ENCODE measurements at regions not wholly inside any gene's neighbourhood (a gene's known extent, or its start where the extent isn't known, plus 50 kb on each side); places are given as distances from the start of the nearest gene placed in this dataset.

DNA sequence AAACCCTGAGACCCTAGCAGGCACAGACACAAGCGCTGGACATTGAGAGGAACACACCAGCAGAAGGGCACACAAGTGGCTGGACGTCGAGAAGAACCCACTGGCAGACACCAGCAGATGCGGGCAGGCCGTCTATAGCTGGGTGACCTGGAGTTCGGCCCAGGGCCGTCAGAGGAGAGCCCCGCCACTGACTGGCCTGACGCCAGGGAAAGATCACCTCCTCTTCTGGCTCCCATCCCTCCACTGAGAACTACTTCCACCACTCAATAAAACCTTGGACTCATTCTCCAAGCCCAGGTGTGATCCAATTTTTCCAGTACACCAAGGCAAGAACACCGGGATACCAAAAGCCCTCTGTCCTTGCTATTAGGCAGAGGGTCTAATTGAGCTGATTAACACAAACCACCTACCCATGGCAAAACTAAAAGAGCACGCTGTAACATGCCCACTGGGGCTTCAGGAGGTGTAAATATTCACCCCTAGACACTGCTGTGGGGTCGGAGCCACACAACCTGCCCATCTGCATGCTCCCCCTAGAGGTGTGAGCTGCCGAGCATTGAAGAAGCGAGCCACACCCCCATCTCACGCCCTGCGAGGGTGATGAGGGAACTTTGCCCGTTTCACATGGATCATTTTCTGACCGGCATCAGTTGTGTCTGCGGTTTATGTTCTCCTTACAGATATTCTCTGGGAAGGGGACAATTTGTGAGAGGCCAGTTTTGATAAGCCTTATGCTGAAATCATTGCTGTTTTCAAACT is 104.8 kb downstream of the HLX start:
- no peak for DNase-seq

DNA sequence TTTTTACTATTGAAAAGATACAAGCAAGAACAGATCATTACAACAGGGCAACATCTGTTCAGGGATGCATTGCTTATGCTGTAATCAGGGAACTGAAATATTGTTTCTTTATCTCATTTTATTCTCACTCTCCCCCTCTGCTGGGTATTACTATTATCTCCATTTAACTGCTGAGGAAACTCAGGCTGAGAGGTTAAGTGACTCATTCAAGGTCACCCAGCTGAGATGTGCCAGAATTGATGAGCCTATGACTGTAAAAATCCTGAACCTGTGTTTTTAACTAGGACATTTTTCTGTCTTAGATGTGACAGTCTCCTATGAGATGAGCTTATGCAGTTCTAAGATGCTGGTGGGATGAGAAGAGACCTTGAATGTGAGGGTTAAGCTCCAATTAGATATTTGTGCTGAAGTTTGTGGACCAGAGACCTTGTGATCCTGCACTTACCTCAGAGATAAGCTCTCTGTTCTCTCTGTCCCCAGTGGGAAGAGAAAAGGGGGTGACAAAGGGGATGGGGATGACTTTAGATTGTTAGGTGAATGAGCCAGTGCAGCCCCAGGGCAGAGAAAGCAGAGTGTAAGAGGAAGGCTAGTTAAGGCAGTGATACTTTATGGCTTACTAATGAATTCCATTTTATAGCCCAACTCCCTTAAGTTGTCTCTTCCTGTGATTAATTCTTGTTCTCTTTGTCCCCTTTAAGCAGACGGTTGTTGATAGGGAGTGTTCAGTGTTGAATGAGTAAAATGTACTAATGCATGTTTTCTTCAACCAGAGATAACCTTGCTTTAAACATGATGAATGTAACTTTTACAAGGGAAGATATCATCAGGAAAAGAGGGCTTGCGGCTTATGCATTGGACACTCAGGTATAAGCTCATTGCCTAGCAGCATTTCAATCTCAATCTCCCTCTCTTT is 111.4 kb downstream of the HLX start:
- no peak for DNase-seq

DNA sequence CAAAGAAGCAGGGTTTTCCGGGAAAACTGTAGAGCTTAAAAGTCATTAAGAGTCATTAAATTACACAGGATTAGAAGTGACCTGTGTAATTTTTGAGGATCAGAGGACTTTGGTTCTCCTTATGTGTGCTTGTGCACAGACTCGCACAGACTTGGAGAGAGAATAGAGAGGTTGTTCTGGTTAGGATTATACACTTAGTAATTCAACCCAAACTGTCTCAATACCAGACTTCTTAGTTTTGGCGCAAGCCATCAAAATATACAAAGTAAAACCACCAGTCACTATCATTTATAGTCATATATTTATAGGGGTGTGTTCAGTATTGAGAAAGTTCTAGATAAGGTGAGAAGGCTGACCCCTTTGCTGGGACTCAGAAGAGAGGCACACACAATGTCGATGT is 112.3 kb downstream of the HLX start:
- DNase-seq = no peak

DNA sequence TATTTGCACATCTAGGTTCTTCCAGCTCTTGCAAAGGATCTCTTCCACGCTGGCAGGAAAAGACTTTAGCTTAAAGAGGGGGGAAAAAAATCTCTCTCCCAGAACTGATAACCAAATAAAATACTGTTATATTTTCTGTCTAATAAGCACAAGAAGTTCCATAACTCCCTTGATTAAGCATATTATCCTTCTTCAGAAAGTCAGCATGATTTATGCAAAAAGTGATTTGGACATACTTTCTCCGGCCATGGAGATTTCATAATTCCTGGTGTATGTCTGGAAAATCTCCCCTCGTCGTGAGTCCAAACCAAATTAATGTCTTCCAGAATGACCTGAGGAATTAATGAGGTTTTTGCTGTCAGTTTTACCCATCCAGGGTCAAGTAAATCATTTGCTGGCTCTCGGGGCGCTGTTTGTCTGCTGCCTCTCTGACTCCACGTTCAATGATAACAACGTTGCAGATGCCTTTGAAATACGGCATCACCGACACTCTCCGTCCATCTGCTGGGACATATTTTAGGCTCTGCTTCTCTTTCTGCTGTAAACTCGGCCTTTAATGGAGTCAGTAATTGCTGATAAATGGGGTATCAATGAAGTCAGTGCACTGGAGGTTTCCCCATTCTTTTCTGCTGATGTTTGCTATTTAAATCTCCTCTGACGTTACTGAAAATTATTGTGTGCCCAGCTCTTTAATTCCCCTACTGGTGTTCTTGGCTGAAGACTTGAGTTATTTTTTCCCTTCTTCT is 112.9 kb downstream of the HLX start:
- DNase-seq = no peak

DNA sequence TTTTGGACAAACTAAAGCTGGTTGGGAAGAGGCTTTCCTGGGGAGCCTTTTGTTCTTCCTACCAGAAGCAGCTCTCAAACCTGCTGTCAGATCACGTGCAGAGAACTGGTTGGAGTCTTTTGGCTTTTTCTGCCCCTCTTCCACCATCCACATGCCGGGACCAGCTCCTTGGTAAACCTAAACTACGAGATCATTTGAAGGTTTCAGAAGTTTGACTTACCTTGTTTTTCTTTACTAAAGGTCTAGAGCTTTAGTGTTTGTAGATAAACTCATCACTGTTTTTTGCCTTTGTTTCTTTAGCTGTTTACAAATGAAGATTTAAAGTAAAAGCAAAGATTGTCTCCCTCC is 113.4 kb downstream of the HLX start:
- DNase-seq = no peak

DNA sequence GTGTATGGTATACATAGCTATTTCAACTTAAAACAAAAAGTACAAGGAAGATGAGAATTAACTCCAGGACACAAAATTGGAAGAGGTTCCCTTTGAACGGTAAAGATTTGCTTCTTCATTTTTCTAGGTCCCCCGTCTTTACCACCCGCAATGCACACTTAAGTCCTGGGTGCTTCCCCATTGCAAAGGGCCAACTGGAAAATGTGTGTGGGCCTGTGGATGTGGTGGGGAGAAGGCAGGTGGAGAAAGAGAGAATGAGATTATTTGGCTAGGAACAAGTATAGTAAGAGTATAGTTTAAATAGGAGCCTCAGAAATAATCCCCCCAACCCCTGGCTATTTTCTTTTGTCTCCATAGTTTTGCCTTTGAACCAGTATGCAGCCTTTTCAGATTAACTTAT is 115.4 kb downstream of the HLX start:
- no peak for DNase-seq

DNA sequence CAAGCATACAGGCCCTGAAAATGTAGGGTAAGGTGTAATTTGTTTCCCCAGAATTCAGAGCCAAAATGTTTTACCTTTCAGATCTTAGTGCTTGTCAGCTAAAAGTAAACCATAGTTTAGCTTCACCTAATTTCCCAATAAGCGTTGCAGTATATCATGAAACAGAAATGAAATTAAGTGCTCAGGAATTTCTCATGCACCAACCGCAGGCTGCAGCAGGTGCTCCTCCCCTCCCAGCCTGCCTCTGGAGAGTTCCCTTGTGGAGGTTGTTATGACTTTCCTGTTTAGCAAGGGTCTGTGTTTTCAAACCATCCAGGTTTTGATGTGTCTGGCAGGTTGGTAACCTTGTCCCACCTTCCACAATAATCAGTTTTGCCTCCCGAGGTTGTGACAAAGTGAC is 118.5 kb downstream of the HLX start:
- no peak for DNase-seq

DNA sequence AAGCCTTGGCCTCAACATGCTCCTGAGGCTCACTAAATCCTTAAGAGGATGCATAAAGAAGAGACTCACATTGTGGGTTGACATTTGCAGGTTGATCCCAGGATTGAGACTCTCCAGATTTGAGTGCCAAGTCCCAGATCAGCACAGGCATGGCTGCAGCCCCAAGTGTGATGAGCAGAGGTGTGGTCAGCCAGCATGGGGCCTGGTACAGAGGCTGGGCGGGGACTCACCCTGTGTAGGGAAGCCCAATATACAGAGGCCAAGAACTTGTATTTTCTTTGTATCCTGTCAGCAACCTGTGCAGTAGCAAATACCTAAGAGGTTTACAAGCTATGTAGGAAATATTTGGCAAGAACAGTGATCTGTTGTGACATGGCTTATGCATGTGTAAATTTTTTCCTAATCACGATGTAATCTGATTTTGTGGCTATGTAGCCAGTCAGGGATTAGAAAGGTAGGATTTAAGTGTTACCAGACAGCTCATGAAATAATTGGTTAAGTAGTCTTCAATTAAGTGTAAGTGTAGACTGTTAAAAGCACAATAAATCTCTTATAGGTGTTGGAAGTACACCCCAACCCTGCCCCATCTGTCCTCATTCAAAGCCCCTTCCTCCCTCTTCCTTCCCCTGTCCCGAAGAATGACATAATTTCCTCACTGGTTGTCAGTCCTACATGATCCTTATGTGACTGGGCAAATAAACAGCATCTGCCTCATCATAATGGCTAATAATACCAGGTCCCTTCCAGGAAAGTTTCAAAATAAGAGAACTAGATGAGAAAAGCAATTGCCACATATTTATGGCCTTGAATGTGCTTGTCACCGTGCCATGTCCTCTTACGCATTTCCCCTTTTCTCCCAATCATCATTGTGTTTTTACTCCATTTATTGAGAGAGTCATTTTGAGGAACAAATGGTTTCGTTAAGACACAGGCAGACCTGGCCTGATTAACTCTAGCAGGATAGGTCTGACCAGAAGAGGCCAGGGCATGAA is 120.9 kb downstream of the HLX start:
- DNase-seq = peak; percentile 28

DNA sequence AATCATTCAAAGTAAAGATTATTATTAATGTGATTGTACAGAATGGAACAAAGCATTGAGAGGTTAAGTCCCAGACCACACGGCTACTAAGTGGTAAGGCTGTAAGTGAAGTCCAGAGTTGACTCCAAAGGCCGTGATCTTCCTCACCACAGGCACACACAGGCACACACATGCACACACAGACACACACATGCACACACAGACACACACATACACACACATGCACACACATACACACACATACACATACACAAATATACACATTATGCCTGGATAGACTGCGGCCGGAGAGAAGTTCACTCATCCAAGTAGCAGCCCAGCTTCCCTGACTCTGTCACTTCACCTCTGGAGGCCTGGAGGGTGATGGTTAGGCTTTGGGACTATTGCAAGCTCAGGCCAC is 121.9 kb downstream of the HLX start:
- DNase-seq = no peak

DNA sequence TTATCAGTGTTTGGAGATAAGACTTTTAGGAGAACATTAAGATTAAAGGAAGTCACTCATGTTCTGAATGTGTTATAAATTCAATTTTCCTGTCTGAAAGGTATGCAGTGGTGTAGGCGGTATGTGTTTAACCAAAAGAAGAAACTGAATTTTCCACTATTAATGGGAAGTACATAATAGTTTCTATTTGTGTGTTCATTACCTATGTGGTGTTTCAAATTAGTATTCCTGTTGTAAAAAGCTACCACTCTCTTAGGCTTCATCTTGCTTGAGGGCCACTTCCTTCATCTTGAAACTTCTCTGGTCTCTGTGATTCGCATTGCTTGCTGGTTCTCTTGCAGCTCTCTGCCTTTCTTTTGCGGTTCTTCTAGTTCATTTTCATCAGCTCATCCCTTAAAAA is 123.4 kb downstream of the HLX start:
- DNase-seq = no peak

DNA sequence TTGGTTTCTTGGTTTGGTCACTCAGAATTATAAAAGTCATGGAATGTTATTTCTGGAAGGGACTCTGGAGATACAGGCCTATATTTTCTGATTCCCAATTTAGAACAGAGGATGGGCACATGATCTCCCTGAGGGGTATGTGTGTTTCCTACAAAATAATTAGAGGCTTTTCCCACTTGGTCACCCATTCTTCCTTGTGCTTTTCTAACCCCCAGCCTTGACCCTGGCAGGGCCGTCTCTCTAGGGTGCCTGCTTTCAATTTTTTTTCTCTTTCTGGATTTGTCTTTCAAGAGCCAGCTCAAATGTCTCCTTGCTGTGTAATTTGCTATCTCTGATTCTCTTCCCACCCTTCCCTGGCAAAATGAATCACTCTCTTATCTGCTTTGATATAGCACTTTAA is 131.9 kb downstream of the HLX start:
- DNase-seq = no peak

DNA sequence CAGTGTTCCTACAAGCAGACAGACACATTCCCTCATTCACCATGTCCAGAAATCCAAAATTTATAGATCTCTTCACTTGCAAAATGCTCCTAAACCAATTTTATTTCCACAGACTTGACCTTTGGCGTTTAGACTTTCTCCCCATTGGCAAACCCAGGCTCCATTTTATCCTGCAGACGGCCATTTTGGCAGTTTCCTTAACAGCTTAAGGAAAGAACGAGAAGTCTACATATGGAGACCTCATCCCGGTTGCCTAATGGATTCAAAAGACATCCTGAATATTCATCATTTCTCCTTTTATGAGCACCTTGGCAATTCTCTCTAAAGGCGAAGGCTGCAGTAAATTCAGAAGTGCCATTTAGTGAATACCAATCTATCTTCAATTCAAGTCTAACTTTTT is 132.9 kb downstream of the HLX start:
- no peak for DNase-seq

DNA sequence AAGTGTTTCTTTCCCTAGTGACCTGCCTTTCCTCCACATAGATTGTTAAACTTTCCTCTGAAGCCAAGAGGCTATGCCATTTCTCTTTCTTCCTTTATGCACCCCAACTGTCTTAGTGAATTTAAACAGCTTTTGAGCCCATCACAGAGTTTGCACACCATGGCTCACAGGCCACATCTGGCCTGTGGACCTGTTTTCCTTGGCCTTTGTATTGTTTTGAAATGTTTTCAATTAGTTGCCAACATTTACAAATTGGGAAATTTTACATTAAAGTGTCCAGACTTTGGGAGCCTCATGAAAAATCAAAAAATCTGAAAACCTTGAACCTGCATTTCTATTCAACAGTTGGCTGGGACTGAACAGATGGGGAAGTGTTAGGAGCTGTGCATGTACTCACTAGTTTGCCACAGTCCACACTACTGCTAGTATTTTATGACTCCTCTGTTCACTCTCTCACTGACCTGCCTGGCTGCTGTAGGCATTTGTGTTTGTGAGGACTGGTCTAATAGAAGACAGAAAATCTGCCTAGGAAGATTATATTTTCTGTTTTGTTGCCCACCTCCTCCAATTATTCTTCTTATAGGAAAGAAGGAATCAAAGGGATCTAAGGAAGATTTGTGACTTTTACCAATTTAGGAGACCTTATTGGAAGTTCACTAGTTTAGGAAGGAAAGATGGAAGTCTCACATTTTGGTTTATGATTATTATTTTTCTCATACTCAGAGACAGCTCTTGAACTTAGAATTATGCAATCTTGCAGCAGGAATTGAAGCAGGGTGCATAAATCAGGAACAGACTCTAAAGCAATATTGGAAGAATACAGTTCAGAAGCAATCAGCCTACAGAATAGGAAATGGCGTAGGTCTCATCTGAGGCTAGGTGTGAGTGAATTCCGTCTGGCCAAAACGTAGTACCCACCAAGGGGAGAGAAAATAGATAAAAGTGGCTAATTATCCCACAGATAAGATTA is 134.7 kb downstream of the HLX start:
- DNase-seq = no peak

DNA sequence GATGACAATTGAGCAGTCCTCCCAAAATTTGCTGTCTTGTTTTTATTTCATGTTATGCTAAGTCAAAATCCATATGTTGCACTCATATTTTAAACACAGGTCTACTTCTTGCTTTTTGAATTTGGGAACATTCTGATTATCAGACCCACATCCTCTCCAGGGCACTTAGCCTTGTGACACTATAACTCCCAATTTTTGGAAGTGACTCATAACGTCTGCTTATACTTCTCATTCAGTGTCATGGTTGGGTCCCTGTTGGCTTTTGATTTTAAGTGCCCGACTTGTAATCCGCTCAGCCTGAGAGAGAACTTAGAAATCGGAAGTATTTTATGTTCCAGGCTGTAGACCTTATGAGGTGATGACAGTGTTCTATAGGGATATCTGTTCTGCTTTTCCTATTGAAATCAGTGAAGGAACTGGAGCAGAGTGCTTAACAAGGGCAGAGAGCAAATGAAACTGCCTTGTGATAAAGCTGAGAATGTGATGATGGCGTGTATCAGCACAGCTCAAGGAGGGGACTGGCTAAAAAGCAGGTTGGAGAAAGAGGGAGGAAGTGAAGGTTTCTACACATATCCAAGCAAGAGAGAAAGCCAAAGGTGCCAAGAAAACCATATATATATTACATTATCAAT is 136.0 kb downstream of the HLX start:
- no peak for DNase-seq

DNA sequence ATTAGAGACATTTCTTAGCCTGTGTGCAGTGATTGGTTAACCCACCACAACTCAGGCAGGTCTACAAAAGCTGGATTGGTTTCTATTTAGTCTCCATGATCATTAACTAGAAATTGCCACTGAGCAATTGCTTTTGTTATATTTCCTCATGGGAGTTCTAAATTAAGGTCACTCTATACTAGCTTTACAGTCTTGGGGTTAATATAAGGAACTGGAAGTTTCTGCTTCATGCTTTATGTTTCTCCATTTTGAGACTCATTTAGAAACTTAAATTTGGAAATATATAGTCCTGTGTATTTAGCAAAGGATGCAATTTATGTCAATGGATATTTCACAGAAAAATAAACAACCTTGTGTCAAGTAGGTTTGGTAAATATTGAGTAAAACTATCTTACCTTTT is 137.5 kb downstream of the HLX start:
- DNase-seq = no peak

DNA sequence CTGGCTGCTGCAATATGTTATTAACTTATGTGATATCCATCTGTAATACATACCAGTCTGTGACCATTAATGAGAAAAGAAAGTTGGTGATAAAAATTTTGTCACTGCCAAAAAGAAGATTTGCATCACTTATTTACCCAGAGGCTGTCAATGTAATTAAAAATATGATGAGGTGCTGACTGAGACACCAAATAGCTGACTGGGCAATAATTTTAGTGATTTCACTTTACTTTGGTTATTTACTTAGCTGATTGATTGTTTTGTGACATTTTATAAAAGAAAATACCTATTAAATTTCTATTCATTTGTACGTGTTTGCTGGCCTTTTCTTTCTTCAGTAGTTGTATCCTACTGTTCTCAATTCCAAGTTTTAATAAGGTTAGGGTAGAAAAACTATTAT is 139.2 kb downstream of the HLX start:
- no peak for DNase-seq

DNA sequence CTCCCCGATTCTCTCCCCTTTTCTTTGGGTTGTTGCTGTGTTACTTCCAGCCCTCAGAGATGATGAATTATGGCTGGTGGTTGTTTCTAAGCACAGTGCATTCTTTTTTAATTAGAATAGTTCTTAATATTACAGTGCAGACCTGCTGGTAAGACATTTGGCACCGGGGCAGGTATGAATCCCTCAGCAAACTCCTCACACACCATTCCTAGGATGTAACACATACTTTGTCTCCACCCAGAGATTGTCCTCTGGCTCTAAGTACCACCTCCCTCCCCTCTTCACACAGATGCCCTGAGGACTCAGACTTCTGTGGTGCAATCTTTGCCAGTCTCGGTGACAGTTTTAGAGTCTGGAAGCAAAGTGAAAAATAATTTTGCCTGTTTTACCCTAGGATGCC is 143.1 kb downstream of the HLX start:
- no peak for DNase-seq

DNA sequence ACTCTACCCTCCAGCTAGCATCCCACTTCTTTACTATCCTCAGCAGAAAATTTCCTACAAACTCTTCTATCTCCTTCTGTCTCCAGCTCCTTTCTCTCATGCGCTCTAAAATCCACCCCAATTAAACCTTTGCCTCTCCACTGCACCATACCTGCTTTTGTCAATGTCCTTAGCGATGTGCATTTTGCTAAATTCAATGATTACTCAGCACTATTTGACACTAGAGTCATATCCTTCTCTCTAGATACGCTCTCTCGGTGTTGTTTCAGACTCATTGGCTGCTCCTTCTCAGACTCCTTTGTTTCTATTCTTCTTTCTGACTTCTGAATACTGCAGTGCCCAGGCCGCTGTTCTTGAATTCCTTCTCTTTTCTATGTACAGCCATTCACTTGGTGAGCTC is 144.2 kb downstream of the HLX start:
- no peak for DNase-seq

DNA sequence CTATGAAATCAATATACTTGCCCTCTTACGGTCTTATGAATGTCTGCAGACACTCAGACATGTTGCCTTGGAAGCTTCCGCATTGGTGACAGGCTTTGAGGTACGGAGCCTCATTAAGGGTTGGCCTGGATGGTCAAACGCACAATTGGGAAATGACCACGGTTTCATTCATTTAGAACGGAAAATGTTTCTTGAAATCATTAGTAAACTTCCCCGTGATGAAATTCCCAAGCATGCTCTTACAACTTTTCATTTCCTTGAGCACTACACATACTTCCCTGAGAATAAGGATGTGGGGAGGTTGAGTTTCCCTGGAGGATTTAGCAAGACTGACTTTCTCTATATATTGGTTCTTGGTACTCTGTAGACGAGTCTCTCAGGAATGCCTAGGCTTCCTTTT is 146.3 kb downstream of the HLX start:
- DNase-seq = no peak

DNA sequence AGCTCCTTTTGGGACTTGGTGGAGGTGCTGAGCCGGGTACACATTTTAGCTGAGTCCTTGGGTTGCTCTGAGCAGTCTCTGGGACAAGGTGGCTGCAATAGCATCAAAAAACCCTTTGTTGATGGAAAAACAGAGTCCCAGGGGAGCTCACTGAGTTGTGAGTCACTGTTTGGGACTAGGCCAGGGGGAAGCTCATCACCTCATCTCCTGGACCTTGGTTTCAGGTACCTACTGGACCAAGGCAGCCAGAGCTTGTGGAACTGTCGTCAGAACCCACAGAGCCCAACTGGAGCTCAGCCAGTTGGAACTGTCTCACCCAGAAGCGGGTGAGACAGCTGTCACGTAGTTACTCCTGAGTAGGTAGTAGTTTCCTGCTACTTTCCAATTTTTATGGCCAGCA is 146.7 kb downstream of the HLX start:
- no peak for DNase-seq

All from CD4-positive, alpha-beta T cell treated with Interleukin-21 for 1 hour (primary cell).